Pancreas (tissue), 10 donors: ENCODE measurements at regions not wholly inside any gene's neighbourhood (a gene's known extent, or its start where the extent isn't known, plus 50 kb on each side); places are given as distances from the start of the nearest gene placed in this dataset.

ENCODE experiments used
- ATAC-seq, 4 donors: fragments of 200-7000 bp; cut with Tn5 transposase; one replicate each; pipeline versions ENCODE4 v1.8.0 to v1.9.1; 2020; ENCODE audit warnings: mild to moderate bottlenecking in 4 of 4, moderate library complexity in 4 of 4
- DNase-seq, 6 donors: peaks; one replicate each; pipeline ENCODE4 v3.0.0-alpha.2; 2020
- FAIRE-seq: peaks from 2 replicates; lab custom pipeline; 2012; peaks lifted over from hg19 to GRCh38; lab: Jason Lieb, UNC
- H3K27ac ChIP-seq, 4 donors: fragments of 200-600 bp; sonication (generic); 1 replicate in 3 of 4; 2 replicates in 1 of 4; pipeline versions ENCODE4 v1.5.0 to v1.8.0; 2020
- H3K27me3 ChIP-seq, 4 donors: fragments of 200-600 bp; one replicate each; pipeline ENCODE4 v1.8.0; 2021
- H3K36me3 ChIP-seq, 3 donors: fragments of 200-600 bp; sonication (generic) in 1 of 3; one replicate each; pipeline versions ENCODE4 v1.5.0 to v1.8.0; 2020 to 2021
- H3K4me1 ChIP-seq, 3 donors: fragments of 200-600 bp; one replicate each; pipeline ENCODE4 v1.8.0; 2021
- H3K4me3 ChIP-seq, 4 donors: fragments of 200-600 bp; sonication (generic) in 2 of 4; one replicate each; pipeline versions ENCODE4 v1.5.0 to v1.8.0; 2020 to 2021
- H3K9me3 ChIP-seq, 4 donors: fragments of 200-600 bp; one replicate each; pipeline ENCODE4 v1.8.0; 2021
- CTCF ChIP-seq, 4 donors: fragments of 200-600 bp; sonication (generic) in 3 of 4; IDR thresholded peaks; one replicate each; pipeline versions ENCODE4 v1.5.0 to v1.8.0; 2021; ENCODE audit warnings: antibody characterized with exemption in 4 of 4
- WGBS, 2 donors: extraction: QIAGEN DNeasy Blood & Tissue Kit; methylation state at CpG; one replicate each; pipeline ENCODE4 v1.1.7; 2013; 5-methylcytosine and 5-hydroxymethylcytosine counted together
- intact Hi-C, 3 donors: fragments of 100-400 bp; cut with DNase I; formaldehyde crosslinking; loops; one replicate each; pipeline versions ENCODE4 v1.11.1 to v1.14.2; 2022
- donor health status: healthy with polysubstance abuse.
- donor health status: DM: no; HTN: no; CAD: no; lungs with moderate emphysema.
- donor health status: DM: no; HTN: no; CAD: no.
- donor health status: control.
- donor health status: control.
- donor health status: Bipolar disorder and iron deficiency.
- donor health status: DM: yes; HTN: yes; CAD: no.
- donor health status: DM: no; HTN: no; CAD: no.
- donor health status: DM: no; HTN: no; CAD: no.
- donor health status: DM: yes; HTN: yes; CAD: no.

GRCh38 chr3:74921676-74922075 is 307.2 kb upstream of the CNTN3 start:
- Histone ChIP-seq H3K4me3 (no peak overlapping the region), H3K4me1 (no peaks in the 10 kb centered on the region), H3K27ac (no peak overlapping the region), H3K27me3 (peaks cover 0 to 2% (median 0%) of the 10 kb centered on the region in 4 donors), H3K36me3 (no peaks in the 10 kb centered on the region), H3K9me3 (no peaks in the 10 kb centered on the region)
- FAIRE-seq (no peak), DNase-seq (no peak), ATAC-seq (no peak)
- no peak for TF ChIP-seq CTCF (IDR thresholded peaks at IDR 0.05)
- intact Hi-C loops, result no loop called here
- WGBS, 2 donors, result 47 to 63% methylated on average over 1 of the region's 1 CpG

GRCh38 chr3:74920721-74921350 is 306.4 kb upstream of the CNTN3 start:
- TF ChIP-seq CTCF (IDR thresholded peaks at IDR 0.05), result no peak
- 61 to 77% methylated on average over 4 of the region's 4 CpGs for WGBS, 2 donors
- Histone ChIP-seq H3K4me1 (no peaks in the 10 kb centered on the region), H3K9me3 (no peaks in the 10 kb centered on the region), H3K36me3 (no peaks in the 10 kb centered on the region), H3K27me3 (peaks cover 0 to 2% (median 0%) of the 10 kb centered on the region in 4 donors), H3K27ac (no peak overlapping the region), H3K4me3 (no peak overlapping the region)
- intact Hi-C loops, result no loop called here
- DNase-seq (no peak), FAIRE-seq (no peak), ATAC-seq (no peak)

GRCh38 chr3:74916696-74917095 is 302.2 kb upstream of the CNTN3 start:
- WGBS, 2 donors, result 43 to 51% methylated on average over 5 of the region's 5 CpGs
- Histone ChIP-seq H3K4me3 (no peak overlapping the region), H3K27me3 (peaks cover 0 to 3% (median 0%) of the 10 kb centered on the region in 4 donors), H3K27ac (no peak overlapping the region), H3K36me3 (no peaks in the 10 kb centered on the region), H3K4me1 (no peaks in the 10 kb centered on the region), H3K9me3 (no peaks in the 10 kb centered on the region)
- TF ChIP-seq CTCF (IDR thresholded peaks at IDR 0.05), result no peak
- DNase-seq (no peak), ATAC-seq (no peak), FAIRE-seq (no peak)
- intact Hi-C loops, result no loop called here

GRCh38 chr3:74906181-74906580 is 291.7 kb upstream of the CNTN3 start:
- FAIRE-seq (no peak), ATAC-seq (no peak), DNase-seq (no peak)
- H3K27me3 ChIP-seq, result no peaks in the 10 kb centered on the region
- no peaks in the 10 kb centered on the region for H3K36me3 ChIP-seq
- no peaks in the 10 kb centered on the region for H3K4me1 ChIP-seq
- no peaks in the 10 kb centered on the region for H3K9me3 ChIP-seq
- 72 to 75% methylated on average over 4 of the region's 4 CpGs for WGBS, 2 donors
- H3K27ac ChIP-seq, result no peak overlapping the region
- intact Hi-C loops, result no loop called here
- no peak overlapping the region for H3K4me3 ChIP-seq
- TF ChIP-seq CTCF (IDR thresholded peaks at IDR 0.05), result no peak

- no peak for DNase-seq
- no peak for FAIRE-seq
- intact Hi-C loops, result no loop called here
- no peaks in the 10 kb centered on the region for H3K9me3 ChIP-seq
- H3K36me3 ChIP-seq, result no peaks in the 10 kb centered on the region
- H3K27ac ChIP-seq, result no peak overlapping the region
- no peaks in the 10 kb centered on the region for H3K4me1 ChIP-seq
- H3K27me3 ChIP-seq, result no peaks in the 10 kb centered on the region
- ATAC-seq, result no peak
- no peak overlapping the region for H3K4me3 ChIP-seq
- 65 to 78% methylated on average over 1 of the region's 1 CpG for WGBS, 2 donors
- TF ChIP-seq CTCF (IDR thresholded peaks at IDR 0.05), result no peak
These were observed 291.0 kb upstream of the CNTN3 start for GRCh38 chr3:74905478-74905877.
